ENCODE measurements at regions not wholly inside any gene's neighbourhood (a gene's known extent, or its start where the extent isn't known, plus 50 kb on each side); places are given as distances from the start of the nearest gene placed in this dataset.

GRCh38 chr2:134158295-134158694 is 95.6 kb upstream of the MGAT5 start:
- TF ChIP-seq NFE2L2 (IDR thresholded peaks at IDR 0.05; ENCODE audit: low read depth, low read length) (no peak), CEBPB (IDR thresholded peaks at IDR 0.05; ENCODE audit: low read depth, low read length) (no peak), POLR2A (IDR thresholded peaks at IDR 0.05; ENCODE audit: low read depth, low read length) (no peak), SMC3 (IDR thresholded peaks at IDR 0.05; ENCODE audit: low read depth, low read length) (no peak)
